ENCODE measurements at regions not wholly inside any gene's neighbourhood (a gene's known extent, or its start where the extent isn't known, plus 50 kb on each side); places are given as distances from the start of the nearest gene placed in this dataset.

GRCh38 chr1:58905628-58906221, 121.9 kb upstream of the JUN start:
- intact Hi-C loops (cut with DNase I; ENCODE audit: low total_unique reads) = no loop called here
- no peak for TF ChIP-seq POLR2A (IDR thresholded peaks at IDR 0.05)
- no peak for TF ChIP-seq CTCF (IDR thresholded peaks at IDR 0.05)
- no peak overlapping the region for H3K4me3 ChIP-seq (ENCODE audit: low read depth, poor library complexity, severe bottlenecking)
- DNase-seq (ENCODE audit: low spot score in 2 of 2) = no peak
- WGBS, 2 donors = 79 to 80% methylated on average over 3 of the region's 3 CpGs

- TF ChIP-seq POLR2A (IDR thresholded peaks at IDR 0.05) = no peak
- TF ChIP-seq CTCF (IDR thresholded peaks at IDR 0.05) = no peak
- intact Hi-C loops (cut with DNase I; ENCODE audit: low total_unique reads) = no loop called here
- no peak for DNase-seq (ENCODE audit: low spot score in 2 of 2)
- 82 to 90% methylated on average over 3 of the region's 3 CpGs for WGBS, 2 donors
- no peak overlapping the region for H3K4me3 ChIP-seq (ENCODE audit: low read depth, poor library complexity, severe bottlenecking)
Measured at GRCh38 chr1:58907398-58907797, 123.6 kb upstream of the JUN start.

- H3K4me3 ChIP-seq (ENCODE audit: low read depth, poor library complexity, severe bottlenecking) = no peak overlapping the region
- 76 to 79% methylated on average over 3 of the region's 3 CpGs for WGBS, 2 donors
- TF ChIP-seq POLR2A (IDR thresholded peaks at IDR 0.05) = no peak
- TF ChIP-seq CTCF (IDR thresholded peaks at IDR 0.05) = no peak
- no peak for DNase-seq (ENCODE audit: low spot score in 2 of 2)
- intact Hi-C loops (cut with DNase I; ENCODE audit: low total_unique reads) = no loop called here
Measured at GRCh38 chr1:58908561-58909560, 125.0 kb upstream of the JUN start.

- TF ChIP-seq CTCF (IDR thresholded peaks at IDR 0.05) (no peak), POLR2A (IDR thresholded peaks at IDR 0.05) (no peak)
- intact Hi-C loops (cut with DNase I; ENCODE audit: low total_unique reads) = no loop called here
- WGBS, 2 donors = 94 to 97% methylated on average over 3 of the region's 3 CpGs
- H3K4me3 ChIP-seq (ENCODE audit: low read depth, poor library complexity, severe bottlenecking) = no peak overlapping the region
- no peak for DNase-seq (ENCODE audit: low spot score in 2 of 2)
Measured at GRCh38 chr1:58909914-58910681, 126.3 kb upstream of the JUN start.

- no peak for TF ChIP-seq POLR2A (IDR thresholded peaks at IDR 0.05)
- TF ChIP-seq CTCF (IDR thresholded peaks at IDR 0.05) = no peak
- WGBS, 2 donors = 85 to 86% methylated on average over 7 of the region's 7 CpGs
- intact Hi-C loops (cut with DNase I; ENCODE audit: low total_unique reads) = no loop called here
- DNase-seq (ENCODE audit: low spot score in 2 of 2) = no peak
- no peak overlapping the region for H3K4me3 ChIP-seq (ENCODE audit: low read depth, poor library complexity, severe bottlenecking)
Measured at GRCh38 chr1:58911841-58912499, 128.1 kb upstream of the JUN start.

All from lower leg skin (tissue), 4 donors.